ENCODE measurements at regions not wholly inside any gene's neighbourhood (a gene's known extent, or its start where the extent isn't known, plus 50 kb on each side); places are given as distances from the start of the nearest gene placed in this dataset.

GRCh38 chr17:77722366-77722765, 236.1 kb upstream of the TNRC6C start:
- WGBS, 2 donors = 72 to 79% methylated on average over 8 of the region's 8 CpGs

GRCh38 chr17:77723071-77723908, 235.2 kb upstream of the TNRC6C start:
- peaks cover 0 to 3% (median 0%) of the 10 kb centered on the region in 4 donors for H3K27me3 ChIP-seq
- 70 to 79% methylated on average over 19 to 20 of the region's 20 CpGs for WGBS, 2 donors
- H3K4me1 ChIP-seq = no peaks in the 10 kb centered on the region
- no peak for TF ChIP-seq CTCF (IDR thresholded peaks at IDR 0.05)
- no peak for ATAC-seq
- intact Hi-C loops (cut with DNase I) = no loop called here
- H3K9me3 ChIP-seq = no peaks in the 10 kb centered on the region
- H3K4me3 ChIP-seq = no peak overlapping the region
- no peak for DNase-seq
- FAIRE-seq = no peak
- H3K27ac ChIP-seq = no peak overlapping the region
- no peaks in the 10 kb centered on the region for H3K36me3 ChIP-seq

More at GRCh38 chr17:77722366-77722765, 236.1 kb upstream of the TNRC6C start:
- Histone ChIP-seq H3K27me3 (peaks cover 0 to 3% (median 0%) of the 10 kb centered on the region in 4 donors), H3K9me3 (no peaks in the 10 kb centered on the region), H3K4me3 (no peak overlapping the region), H3K36me3 (no peaks in the 10 kb centered on the region), H3K4me1 (no peaks in the 10 kb centered on the region), H3K27ac (no peak overlapping the region)
- FAIRE-seq (no peak), DNase-seq (no peak), ATAC-seq (no peak)
- intact Hi-C loops (cut with DNase I) = no loop called here
- no peak for TF ChIP-seq CTCF (IDR thresholded peaks at IDR 0.05)

GRCh38 chr17:77723909-77724875, 234.3 kb upstream of the TNRC6C start:
- ATAC-seq (no peak), FAIRE-seq (no peak), DNase-seq (no peak)
- Histone ChIP-seq H3K27me3 (peaks cover 0 to 3% (median 0%) of the 10 kb centered on the region in 4 donors), H3K36me3 (no peaks in the 10 kb centered on the region), H3K27ac (no peak overlapping the region), H3K9me3 (no peaks in the 10 kb centered on the region), H3K4me3 (no peak overlapping the region), H3K4me1 (no peaks in the 10 kb centered on the region)
- intact Hi-C loops (cut with DNase I) = no loop called here
- TF ChIP-seq CTCF (IDR thresholded peaks at IDR 0.05) = no peak
- 65 to 74% methylated on average over 22 of the region's 22 CpGs for WGBS, 2 donors

GRCh38 chr17:77724876-77725615, 233.5 kb upstream of the TNRC6C start:
- Histone ChIP-seq H3K27me3 (peaks cover 0 to 3% (median 0%) of the 10 kb centered on the region in 4 donors), H3K27ac (no peak overlapping the region), H3K4me3 (no peak overlapping the region), H3K4me1 (no peaks in the 10 kb centered on the region), H3K9me3 (no peaks in the 10 kb centered on the region), H3K36me3 (no peaks in the 10 kb centered on the region)
- WGBS, 2 donors = 54 to 59% methylated on average over 28 of the region's 28 CpGs
- intact Hi-C loops (cut with DNase I) = no loop called here
- TF ChIP-seq CTCF (IDR thresholded peaks at IDR 0.05) = no peak
- DNase-seq (no peak), FAIRE-seq (no peak), ATAC-seq (no peak)

Measured in pancreas (tissue), 10 donors.